Stimulated activated CD8-positive, alpha-beta memory T cell treated with anti-CD3 and anti-CD28 coated beads, Interleukin-2, amount 100 ng/mL, for 48 hours (primary cell): ENCODE measurements at regions not wholly inside any gene's neighbourhood (a gene's known extent, or its start where the extent isn't known, plus 50 kb on each side); places are given as distances from the start of the nearest gene placed in this dataset.

Experiments used
- DNase-seq, 2 donors: peaks; one replicate each; pipeline ENCODE4 v3.0.0-alpha.2; 2020; ENCODE audit warnings: low read depth in 2 of 2

DNA sequence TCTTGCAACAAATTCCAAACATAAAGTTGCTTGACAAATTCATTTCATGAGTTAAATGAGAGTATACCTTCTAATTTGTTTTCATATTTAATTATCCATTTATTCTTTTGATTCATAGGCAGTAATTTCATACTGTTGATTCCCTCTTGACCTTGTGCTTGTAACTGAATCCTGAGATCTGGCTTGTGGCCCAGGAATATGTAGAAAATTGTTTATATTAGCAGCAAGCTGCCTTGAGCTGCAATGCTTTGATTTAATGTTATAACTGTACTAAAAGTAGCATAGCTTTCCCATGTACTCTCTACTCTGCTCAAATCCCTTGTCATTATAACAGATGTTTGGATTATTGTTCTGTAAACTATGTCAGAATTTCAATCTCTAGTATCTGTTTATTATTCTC, 780.7 kb downstream of the NR2F1-AS1 start:
- DNase-seq: no peak

DNA sequence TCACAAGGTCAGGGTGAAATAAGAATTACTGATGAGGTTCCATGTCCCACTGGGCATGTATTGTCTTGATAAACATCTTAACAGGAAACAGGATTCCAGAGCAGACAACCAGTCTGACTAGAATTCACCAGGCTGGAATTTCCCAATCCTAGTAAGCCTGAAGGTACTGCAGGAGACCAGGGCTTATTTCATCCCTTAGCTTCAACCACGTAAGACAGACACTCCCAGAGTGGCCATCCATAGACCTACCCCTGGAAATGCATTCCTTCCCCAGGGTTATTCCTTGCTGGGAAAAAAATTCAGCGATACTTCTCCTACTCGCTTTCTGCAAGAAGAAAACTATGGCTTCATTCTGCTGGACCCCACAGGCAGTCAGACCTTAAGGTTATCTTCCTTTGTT, 785.4 kb downstream of the NR2F1-AS1 start:
- no peak for DNase-seq

DNA sequence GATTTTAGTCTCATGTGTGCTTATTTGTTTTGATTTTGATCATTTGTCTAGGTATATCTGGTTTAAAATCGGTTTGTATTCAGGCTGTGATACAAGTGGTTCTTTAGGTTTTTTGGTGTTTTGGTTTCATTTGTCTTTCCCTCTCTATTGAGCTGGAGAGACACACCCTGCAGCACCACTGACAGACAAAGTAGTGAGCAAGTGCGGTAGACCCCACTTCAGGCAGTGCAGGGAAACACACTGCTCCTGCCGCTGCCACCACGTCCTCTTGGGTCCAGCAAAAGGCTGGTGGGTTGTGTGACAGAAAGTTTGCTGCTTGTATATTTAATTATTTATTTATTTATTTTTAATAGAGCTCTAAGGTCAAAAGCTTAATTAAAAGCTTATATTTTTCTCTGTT, 801.0 kb downstream of the NR2F1-AS1 start:
- no peak for DNase-seq

DNA sequence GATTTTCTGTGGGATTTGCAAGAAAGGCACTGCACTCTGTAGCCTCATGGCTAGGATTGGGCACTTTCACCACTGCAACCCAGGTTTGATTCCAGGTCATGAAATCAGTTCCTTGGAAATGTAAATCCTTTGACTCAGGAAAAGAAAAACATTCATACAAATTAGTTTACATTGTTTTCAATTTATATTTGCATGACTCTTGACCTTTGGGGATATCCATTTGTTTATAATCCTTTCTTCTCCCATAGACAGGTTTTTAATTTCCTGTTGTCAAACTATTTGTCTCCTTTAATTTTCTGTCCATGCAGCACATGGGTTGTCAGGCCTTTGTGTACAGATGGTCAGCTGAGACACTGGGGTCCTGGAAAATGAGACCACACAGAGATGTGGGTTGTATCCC, 801.5 kb downstream of the NR2F1-AS1 start:
- DNase-seq: no peak

DNA sequence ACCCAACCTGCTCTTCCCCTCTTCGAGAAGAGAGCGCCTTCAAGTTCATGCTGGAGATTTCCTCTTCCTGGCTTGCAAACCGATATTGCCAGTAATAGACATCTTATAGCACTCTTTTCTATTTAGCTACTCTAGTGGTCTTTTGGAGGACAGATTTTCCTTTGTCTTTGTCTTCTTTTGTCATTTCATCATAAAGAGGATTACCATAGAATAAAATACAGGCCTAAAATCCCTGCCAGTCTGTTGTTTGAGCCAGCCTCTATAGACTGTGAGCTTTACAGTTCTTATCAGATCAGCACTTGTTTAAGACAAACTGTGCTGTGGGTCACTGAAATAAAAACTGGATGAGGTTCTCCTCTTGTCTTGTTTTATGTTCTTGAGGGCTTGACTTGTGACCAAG, 802.8 kb downstream of the NR2F1-AS1 start:
- DNase-seq: no peak

DNA sequence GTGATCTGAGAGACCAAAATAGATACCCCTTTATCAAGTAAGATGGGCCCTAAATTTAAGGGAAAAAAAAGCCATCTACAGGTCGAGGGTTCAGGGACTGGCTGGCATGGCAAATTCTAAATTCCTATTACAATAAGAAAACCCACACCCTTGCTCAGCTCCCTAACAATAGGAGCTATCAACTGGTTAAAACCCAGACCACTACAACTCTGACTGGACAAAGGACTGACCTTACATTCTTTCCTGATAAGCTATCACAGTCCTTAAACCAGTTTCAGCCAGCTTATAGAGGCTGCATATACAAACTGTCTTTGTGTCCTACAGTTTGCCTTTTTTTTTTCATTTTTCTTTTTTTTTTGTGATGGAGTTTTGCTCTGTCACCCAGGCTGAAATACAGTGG, 803.6 kb downstream of the NR2F1-AS1 start:
- no peak for DNase-seq

DNA sequence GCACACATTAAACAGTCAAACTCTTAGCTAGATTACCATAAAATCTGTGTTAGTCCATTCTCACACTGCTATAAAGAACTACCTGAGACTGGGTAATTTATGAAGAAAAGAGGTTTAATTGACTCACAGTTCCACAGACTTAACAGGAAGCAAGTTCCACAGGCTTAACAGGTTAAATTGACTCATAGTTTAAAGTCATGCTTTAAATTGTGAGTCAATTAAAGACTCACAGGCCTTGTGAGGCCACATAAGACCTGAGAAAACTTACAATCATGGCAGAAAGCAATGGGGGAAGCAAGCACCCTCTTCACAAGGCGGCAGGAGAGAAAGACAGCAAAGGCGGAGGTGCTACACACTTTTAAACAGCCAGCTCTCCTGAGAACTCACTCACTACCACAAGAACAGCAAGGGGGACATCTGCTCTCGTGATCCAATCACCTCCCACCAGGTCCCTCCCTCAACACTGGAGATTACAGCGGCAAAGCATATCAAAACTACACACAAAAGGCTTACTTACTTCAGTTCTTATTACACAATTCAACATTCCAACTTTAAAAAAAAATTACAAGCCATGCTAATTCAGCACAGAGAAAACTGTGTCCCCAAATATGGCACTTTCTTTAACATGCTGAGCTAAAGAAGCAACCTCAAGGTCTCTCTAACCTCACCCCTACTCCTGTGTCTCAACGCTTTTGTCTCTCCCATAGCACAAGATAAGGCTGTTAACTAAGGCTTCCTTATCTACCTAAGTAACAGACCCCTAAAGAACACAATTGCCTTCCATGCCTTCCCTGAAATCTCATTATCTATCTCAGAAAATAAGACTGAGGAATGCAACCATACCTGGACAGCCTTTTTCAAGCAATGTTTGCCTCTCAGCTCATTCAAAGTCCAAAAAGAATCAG, 805.1 kb downstream of the NR2F1-AS1 start:
- no peak for DNase-seq

DNA sequence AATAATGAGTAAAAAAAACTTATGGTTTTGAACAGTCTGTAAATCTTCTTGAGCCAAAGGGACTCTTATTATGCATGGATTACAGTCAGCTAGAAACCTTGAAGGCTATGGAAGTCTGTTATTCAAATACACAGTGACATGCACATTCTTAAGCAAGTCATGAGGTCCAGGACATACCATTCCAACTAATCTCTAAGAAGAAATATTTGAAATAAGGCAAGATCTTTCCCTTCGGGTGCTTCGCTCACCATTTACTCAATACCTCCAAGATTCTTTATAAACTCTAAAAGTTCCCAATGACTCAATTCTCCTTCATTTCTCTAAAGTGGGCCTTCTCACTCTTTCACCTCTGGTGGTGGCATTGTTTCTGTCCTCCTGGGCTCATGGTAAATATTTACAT, 811.0 kb downstream of the NR2F1-AS1 start:
- DNase-seq: no peak

DNA sequence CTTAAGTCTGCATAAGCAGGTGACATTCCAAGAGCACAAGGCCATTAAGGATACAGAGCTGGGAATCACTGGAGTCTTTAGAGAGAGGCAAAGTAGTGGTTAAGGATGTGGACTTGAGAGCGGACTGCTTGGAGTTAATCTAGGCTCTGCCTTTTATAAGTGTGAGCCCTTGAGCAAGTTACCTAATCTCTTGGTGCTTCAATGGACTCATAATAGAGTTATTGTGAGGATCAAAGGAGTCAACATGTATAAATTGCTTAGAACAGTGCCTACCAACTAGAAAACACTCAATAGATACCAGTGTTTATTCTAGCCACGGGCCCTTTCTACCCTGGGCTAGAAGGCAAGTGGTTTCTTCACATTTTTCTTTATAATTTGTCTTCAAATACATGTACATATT, 819.4 kb downstream of the NR2F1-AS1 start:
- no peak for DNase-seq

DNA sequence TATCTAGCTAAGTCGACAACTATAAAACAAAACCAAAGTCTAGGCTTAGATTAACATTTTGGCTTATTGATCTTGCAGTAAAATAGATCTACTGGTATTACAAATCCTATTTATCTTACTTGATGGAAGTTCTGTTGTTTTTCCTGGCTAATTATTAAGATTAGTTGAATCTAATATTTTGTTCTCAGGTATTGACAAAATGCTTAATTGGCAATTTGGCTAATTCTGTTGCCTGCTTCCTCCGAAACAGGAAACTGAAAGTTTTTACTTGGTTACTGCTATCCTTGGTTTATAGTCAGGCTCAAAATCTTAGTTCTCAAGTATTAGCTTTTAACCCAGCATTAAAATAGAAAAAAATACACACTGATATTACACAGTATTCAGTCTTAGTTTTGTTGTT, 820.5 kb downstream of the NR2F1-AS1 start:
- DNase-seq: no peak

DNA sequence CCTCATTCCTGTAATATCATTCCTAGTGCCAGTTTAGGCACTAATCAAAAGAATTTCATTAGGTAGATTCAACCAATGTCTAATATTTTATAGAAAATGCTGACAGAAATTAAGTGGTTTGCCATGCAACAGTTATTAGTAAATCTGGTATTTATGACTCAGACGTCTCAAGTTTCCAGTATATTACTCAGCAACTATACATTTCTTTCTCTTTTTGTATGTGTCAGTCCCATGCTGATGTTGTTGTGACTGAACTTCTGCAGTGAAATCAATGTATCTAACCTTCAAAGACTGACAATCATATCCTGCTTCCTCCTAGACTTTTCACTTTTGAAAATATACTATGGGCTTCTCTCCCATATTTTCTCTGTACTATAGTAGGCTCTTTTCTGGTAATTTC, 822.5 kb downstream of the NR2F1-AS1 start:
- no peak for DNase-seq

DNA sequence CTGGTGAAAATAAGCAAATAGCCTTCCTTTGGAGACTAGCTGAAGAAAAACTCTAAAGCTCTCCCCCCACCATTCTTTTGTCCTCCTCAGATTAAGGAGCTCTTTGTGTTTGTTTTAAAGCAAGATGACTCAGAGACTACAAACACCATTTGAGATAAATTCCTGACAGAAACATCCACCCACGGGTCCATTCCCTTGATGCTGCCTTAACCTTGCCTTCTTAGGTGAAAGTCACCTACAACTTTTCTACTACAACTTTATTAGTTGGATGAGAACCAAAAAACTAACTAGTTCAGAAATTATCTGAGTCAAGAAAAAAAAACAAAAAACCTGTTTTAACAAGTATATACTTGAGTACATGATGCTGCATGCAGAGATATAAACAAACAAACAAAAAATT, 831.1 kb downstream of the NR2F1-AS1 start:
- DNase-seq: no peak

DNA sequence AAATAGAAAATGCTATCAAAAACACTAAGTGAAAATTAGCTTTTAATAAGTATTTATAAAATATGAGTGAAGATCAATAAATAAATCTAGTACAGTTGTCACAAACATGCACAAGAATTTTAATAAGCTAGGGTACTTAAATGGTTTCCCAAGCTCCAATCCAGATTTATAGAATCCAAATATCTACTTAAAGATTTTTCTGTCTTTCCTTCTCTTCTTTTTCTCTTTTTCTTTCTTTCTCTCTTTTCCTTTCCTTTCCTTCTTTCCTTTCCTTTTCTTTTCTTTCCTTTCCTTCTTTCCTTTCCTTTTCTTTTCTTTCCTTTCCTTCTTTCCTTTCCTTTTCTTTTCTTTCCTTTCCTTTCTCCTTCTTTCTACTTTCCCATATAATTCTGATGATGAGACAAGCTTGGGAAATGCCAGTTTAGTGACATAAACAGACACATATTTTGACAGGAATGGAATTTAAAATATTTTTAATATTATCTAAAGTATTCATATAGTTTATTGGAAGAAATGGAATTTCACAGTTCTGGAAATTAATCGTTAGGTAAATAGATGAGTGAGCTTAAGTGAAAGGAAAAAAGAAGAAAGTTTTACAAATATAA, 832.8 kb downstream of the NR2F1-AS1 start:
- no peak for DNase-seq

DNA sequence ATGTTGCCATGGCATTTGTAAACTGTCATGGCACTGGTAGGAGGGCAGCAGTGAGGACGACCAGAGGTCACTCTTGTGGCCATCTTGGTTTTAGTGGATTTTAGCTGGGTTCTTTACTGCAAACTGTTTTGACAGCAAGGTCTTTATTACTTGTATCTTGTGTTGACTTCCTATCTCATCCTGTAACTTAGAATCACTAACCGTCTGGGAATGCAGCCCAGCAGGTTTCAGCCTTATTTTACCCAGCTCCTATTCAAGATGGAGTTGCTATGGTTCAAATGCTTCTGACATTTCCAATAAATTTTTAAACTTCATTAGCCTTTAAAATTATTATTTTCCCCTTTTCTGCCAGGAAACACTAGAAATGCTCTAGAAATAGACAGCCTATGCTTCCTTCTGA, 839.1 kb downstream of the NR2F1-AS1 start:
- DNase-seq: no peak

DNA sequence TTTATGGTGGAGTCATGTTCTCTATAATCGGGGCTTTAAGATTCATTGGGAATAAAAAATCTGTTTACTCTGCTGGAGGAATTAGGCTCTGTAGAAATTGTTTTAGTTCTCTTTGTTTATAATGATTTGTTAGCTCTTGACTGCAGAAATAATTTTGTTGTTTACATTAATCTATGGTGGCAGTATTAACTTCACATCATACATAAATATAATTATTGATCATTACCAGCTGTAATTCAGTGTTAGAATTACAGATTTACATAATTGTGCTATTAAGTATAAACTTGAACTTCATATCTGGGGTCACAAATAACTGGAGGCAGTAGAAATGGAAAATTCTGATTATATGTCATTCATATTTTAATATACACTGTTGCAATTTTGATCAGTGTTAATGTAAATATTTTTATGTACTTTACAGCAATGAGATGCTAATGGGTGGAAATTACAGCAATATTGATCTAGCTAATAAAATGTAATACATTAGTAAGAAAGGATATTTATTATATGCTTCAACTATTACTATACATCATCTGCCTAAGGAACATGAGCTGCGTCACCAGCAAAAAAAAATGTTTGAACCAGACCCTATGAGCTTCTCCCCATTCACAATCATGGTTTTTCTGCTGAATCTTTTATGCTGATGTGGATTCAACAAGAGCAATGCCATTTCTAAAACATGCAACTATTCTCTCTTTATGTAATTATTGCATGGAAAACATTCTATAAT, 846.6 kb downstream of the NR2F1-AS1 start:
- no peak for DNase-seq

DNA sequence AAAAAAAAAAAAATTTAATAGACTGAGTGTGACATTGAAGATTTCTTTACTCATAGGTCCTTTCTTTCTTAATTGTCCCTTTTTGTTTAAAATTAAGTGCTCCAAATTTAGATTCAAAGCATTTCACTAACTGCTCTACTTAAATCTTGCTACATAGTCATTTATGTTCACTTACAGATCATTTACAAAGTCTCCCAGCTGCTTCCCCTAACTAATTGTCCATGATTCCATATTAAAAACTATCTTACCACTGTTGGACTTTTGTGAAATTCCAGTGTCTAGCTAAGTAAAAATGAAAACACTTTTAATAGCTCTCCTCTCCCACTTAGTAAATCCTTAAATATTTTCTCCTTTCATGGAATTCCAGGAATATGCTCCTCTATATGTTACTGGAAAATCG, 850.5 kb downstream of the NR2F1-AS1 start:
- DNase-seq: no peak

DNA sequence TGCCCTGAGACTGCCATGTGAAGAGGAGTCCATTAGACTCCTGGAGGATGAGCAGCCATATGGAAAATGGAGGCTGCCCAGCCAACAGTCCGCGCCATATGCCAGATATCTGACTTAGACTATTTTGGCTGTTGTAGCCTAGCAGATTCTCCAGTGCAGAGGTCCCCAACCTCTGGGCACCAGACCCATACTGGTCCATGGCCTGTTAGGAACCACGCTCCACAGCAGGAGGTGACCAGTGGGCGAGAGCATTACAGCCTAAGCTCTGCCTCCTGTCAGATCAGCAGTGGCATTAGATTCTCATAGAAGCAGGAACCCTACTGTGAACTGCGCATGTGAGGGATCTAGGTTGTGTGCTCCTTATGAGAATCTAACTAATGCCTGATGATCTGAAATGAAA, 851.9 kb downstream of the NR2F1-AS1 start:
- DNase-seq: no peak

DNA sequence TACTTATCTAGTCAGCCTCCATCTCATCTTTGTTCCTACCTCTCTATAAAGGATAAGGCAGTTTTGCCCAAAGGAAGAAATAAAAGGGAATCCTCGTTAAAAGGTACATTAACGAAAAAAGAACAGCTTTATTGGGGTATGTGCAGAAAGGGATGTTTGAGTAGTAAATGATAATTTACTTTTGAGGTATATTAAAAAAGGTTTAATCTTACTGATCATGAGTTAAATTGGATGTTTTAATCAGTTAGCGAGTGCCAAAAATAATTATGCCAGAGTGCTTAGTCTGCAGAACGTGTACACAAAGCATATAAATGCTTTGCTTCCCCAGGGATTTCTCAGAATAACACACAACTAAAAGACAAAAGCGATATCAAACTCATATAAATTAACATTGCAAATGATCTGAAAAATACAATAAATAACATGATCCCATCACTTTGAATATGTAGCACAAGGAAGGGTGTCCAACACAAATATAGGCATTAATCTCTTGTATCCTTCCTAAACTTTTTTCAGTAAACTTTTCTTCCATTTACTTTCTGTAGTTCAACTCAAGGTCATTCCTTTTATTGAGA, 865.0 kb downstream of the NR2F1-AS1 start:
- DNase-seq: no peak

DNA sequence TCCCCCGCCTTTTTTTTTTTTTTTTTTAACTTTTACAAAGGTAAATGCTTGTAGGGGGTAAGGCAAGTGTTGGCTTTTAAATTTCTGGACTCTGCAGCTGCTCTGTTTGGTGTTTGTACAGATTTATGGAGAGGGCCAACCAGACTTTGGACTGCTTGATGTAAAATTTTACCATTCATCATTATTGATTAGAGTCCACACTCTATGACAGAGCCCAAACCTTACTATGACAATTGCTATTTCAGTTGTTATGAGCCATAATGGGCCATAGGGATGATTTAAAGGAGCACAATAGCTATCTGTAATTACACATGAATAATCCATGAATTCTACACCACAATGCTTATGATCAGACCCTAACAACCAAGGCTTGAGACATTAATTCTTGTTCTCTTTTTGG, 867.2 kb downstream of the NR2F1-AS1 start:
- no peak for DNase-seq

DNA sequence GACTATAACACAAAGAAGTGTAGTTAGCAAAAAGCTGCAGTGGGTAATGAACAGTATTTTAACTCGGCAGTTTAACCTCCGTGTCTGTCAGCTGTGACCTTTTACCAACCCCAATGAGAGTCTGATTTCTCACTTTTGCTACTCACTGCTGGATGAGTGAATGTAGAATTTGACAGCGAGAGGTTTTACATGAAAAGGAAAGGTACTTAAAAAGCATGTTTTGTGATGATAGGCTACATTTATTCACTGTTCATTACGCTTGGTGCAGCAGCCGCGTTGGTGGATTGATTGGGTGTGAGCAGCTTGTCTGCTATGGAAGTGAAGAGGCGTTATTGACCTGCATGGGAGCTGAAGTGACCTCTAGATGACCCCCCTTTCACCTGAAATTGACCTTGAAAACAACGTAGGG, 867.7 kb downstream of the NR2F1-AS1 start:
- DNase-seq: no peak

DNA sequence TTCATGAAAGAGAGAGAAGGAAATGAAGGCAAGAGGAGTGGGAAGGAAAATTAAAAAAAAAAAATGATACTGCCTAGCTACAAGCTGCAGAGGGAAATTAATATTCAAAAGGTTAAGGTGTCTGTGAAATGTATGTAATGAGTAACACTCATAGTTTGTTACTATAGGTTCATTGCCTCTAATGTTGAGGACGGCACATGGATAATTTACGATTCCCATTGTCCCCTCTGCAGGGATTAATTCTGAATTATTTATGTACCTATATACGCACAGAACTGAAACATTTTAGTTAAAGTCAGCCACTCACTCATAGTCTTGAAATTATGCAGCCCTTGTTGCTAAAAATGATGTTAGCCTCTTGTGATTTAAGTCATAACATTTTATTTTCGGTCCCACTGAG, 869.1 kb downstream of the NR2F1-AS1 start:
- DNase-seq: no peak

DNA sequence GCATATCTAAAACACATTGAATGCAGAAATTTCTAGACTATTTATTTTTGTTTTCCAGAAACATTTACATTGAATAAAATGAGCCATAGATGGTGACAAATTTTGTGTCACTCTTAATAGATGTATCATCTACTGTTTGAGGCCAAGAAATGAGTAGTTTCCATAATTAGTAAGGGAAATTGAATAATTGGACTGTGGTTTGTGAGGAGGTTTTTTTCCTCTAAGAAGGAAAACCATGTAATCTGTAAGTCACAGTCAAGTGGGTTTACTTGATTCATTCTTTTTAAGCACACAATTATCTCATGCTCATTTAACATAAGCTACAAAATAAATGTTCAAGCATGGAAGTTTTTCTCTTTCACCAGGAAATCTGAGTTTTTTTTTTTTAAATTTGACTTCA, 876.4 kb downstream of the NR2F1-AS1 start:
- no peak for DNase-seq

DNA sequence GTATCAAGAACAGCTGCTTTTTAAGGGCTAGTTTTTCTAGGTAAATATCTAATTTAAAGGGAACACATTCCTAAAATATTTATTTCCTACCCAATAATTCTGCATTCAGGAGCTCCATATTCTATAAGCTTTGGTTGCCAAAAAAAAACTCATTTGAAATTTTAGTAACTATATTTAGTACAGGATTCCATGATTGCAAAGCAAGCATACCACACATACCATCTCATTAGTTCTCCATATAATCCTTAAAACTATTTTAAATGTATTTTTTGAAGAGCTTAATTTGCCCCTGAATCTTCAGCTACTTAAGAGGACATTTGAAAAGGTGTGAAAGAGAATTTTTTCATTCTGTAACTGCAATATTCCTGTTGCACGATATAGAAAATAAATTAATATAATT, 877.0 kb downstream of the NR2F1-AS1 start:
- no peak for DNase-seq
